ENCODE measurements at regions not wholly inside any gene's neighbourhood (a gene's known extent, or its start where the extent isn't known, plus 50 kb on each side); places are given as distances from the start of the nearest gene placed in this dataset.
"Not testable (repeated sequence)": the region's sequence is repeated elsewhere in the genome, so short reads cannot be mapped to it uniquely, and the experiment has no call there.

GRCh38 chr11:97687111-97687510 is 1297.3 kb downstream of the JRKL start:
- no peaks in the 10 kb centered on the region for H3K27me3 Mint-ChIP-seq
- H3K27ac Mint-ChIP-seq, result no peak overlapping the region
- no peak for ATAC-seq (replicated peaks)
- H3K36me3 Mint-ChIP-seq, result no peaks in the 10 kb centered on the region
- no peak overlapping the region for H3K4me3 Mint-ChIP-seq
- H3K9me3 Mint-ChIP-seq, result peaks cover 3 to 5% of the 10 kb centered on the region in 2 donors
- no peak for DNase-seq
- no peaks in the 10 kb centered on the region for H3K4me1 Mint-ChIP-seq

- no peaks in the 10 kb centered on the region for H3K36me3 Mint-ChIP-seq
- ATAC-seq (replicated peaks) (no peak), DNase-seq (no peak)
- H3K27me3 Mint-ChIP-seq, result no peaks in the 10 kb centered on the region
- no peak overlapping the region for H3K27ac Mint-ChIP-seq
- H3K4me3 Mint-ChIP-seq, result no peak overlapping the region
- no peaks in the 10 kb centered on the region for H3K4me1 Mint-ChIP-seq
- H3K9me3 Mint-ChIP-seq, result peaks cover under 1 to 5% of the 10 kb centered on the region in 2 donors
Observed at GRCh38 chr11:97691061-97691460, 1301.2 kb downstream of the JRKL start.

GRCh38 chr11:97702951-97703350 is 1313.1 kb downstream of the JRKL start:
- no peaks in the 10 kb centered on the region for H3K4me1 Mint-ChIP-seq
- no peak overlapping the region for H3K27ac Mint-ChIP-seq
- peaks cover 0 to 6% of the 10 kb centered on the region in 2 donors for H3K9me3 Mint-ChIP-seq
- ATAC-seq (replicated peaks), result no peak
- H3K36me3 Mint-ChIP-seq, result no peaks in the 10 kb centered on the region
- no peak for DNase-seq
- H3K27me3 Mint-ChIP-seq, result no peaks in the 10 kb centered on the region
- no peak overlapping the region for H3K4me3 Mint-ChIP-seq

GRCh38 chr11:97703851-97704250 is 1314.0 kb downstream of the JRKL start:
- H3K4me3 Mint-ChIP-seq, result no peak overlapping the region
- H3K36me3 Mint-ChIP-seq, result no peaks in the 10 kb centered on the region
- H3K4me1 Mint-ChIP-seq, result no peaks in the 10 kb centered on the region

GRCh38 chr11:97705441-97705840 is 1315.3 kb upstream of the CNTN5 start:
- H3K4me1 Mint-ChIP-seq; ATAC-seq (replicated peaks); H3K36me3 Mint-ChIP-seq; H3K9me3 Mint-ChIP-seq; H3K4me3 Mint-ChIP-seq; H3K27ac Mint-ChIP-seq; H3K27me3 Mint-ChIP-seq; DNase-seq: not testable (repeated sequence)

More at GRCh38 chr11:97703851-97704250, 1314.0 kb downstream of the JRKL start:
- DNase-seq (no peak), ATAC-seq (replicated peaks) (no peak)
- peaks cover 0 to 6% of the 10 kb centered on the region in 2 donors for H3K9me3 Mint-ChIP-seq
- no peaks in the 10 kb centered on the region for H3K27me3 Mint-ChIP-seq
- no peak overlapping the region for H3K27ac Mint-ChIP-seq

GRCh38 chr11:97717922-97718321 is 1302.8 kb upstream of the CNTN5 start:
- DNase-seq, result no peak
- no peak for ATAC-seq (replicated peaks)
- Mint-ChIP-seq H3K4me1 (no peaks in the 10 kb centered on the region), H3K27ac (no peak overlapping the region), H3K27me3 (no peaks in the 10 kb centered on the region), H3K4me3 (no peak overlapping the region), H3K36me3 (no peaks in the 10 kb centered on the region), H3K9me3 (peaks cover 0 to 2% of the 10 kb centered on the region in 2 donors)

GRCh38 chr11:97722065-97722464 is 1298.7 kb upstream of the CNTN5 start:
- no peaks in the 10 kb centered on the region for H3K4me1 Mint-ChIP-seq
- no peak overlapping the region for H3K4me3 Mint-ChIP-seq
- peaks cover 0 to 5% of the 10 kb centered on the region in 2 donors for H3K9me3 Mint-ChIP-seq
- DNase-seq, result no peak
- H3K27ac Mint-ChIP-seq, result no peak overlapping the region
- peak in 1 of 2 donors; percentile 10 for ATAC-seq (replicated peaks)
- H3K36me3 Mint-ChIP-seq, result no peaks in the 10 kb centered on the region
- no peaks in the 10 kb centered on the region for H3K27me3 Mint-ChIP-seq

GRCh38 chr11:97722721-97723120 is 1298.0 kb upstream of the CNTN5 start:
- no peak overlapping the region for H3K27ac Mint-ChIP-seq
- H3K4me3 Mint-ChIP-seq, result no peak overlapping the region
- ATAC-seq (replicated peaks), result no peak
- DNase-seq, result no peak
- no peaks in the 10 kb centered on the region for H3K36me3 Mint-ChIP-seq
- peaks cover 0 to 5% of the 10 kb centered on the region in 2 donors for H3K9me3 Mint-ChIP-seq
- H3K4me1 Mint-ChIP-seq, result no peaks in the 10 kb centered on the region
- H3K27me3 Mint-ChIP-seq, result no peaks in the 10 kb centered on the region

- no peaks in the 10 kb centered on the region for H3K27me3 Mint-ChIP-seq
- peaks cover 8 to 10% of the 10 kb centered on the region in 2 donors for H3K9me3 Mint-ChIP-seq
- DNase-seq (no peak), ATAC-seq (replicated peaks) (no peak)
- H3K27ac Mint-ChIP-seq, result no peak overlapping the region
- no peak overlapping the region for H3K4me3 Mint-ChIP-seq
- no peaks in the 10 kb centered on the region for H3K36me3 Mint-ChIP-seq
- no peaks in the 10 kb centered on the region for H3K4me1 Mint-ChIP-seq
Observed at GRCh38 chr11:97729546-97730272, 1291.0 kb upstream of the CNTN5 start.

- Mint-ChIP-seq H3K4me3 (no peak overlapping the region), H3K36me3 (no peaks in the 10 kb centered on the region), H3K4me1 (no peaks in the 10 kb centered on the region), H3K27me3 (no peaks in the 10 kb centered on the region), H3K9me3 (peaks cover 8 to 10% of the 10 kb centered on the region in 2 donors), H3K27ac (no peak overlapping the region)
- DNase-seq (no peak), ATAC-seq (replicated peaks) (no peak)
Observed at GRCh38 chr11:97732011-97732632, 1288.6 kb upstream of the CNTN5 start.

GRCh38 chr11:97738751-97739150 is 1282.0 kb upstream of the CNTN5 start:
- DNase-seq, result no peak
- ATAC-seq (replicated peaks), result no peak
- Mint-ChIP-seq H3K27ac (no peak overlapping the region), H3K9me3 (peaks cover 10 to 13% of the 10 kb centered on the region in 2 donors), H3K4me1 (no peaks in the 10 kb centered on the region), H3K27me3 (no peaks in the 10 kb centered on the region), H3K4me3 (no peak overlapping the region), H3K36me3 (no peaks in the 10 kb centered on the region)

- ATAC-seq (replicated peaks) (no peak), DNase-seq (no peak)
- Mint-ChIP-seq H3K36me3 (no peaks in the 10 kb centered on the region), H3K27me3 (no peaks in the 10 kb centered on the region), H3K27ac (no peak overlapping the region), H3K4me3 (no peak overlapping the region), H3K9me3 (peaks cover 6 to 11% of the 10 kb centered on the region in 2 donors), H3K4me1 (no peaks in the 10 kb centered on the region)
Observed at GRCh38 chr11:97739932-97740800, 1280.6 kb upstream of the CNTN5 start.

- Mint-ChIP-seq H3K27me3 (no peaks in the 10 kb centered on the region), H3K36me3 (no peaks in the 10 kb centered on the region), H3K4me3 (no peak overlapping the region), H3K27ac (no peak overlapping the region), H3K4me1 (no peaks in the 10 kb centered on the region), H3K9me3 (peaks cover 6 to 11% of the 10 kb centered on the region in 2 donors)
- DNase-seq (no peak), ATAC-seq (replicated peaks) (no peak)
Observed at GRCh38 chr11:97740801-97741151, 1280.0 kb upstream of the CNTN5 start.

- Mint-ChIP-seq H3K36me3 (no peaks in the 10 kb centered on the region), H3K4me3 (no peak overlapping the region), H3K27ac (no peak overlapping the region), H3K9me3 (peaks cover 3 to 9% of the 10 kb centered on the region in 2 donors), H3K27me3 (no peaks in the 10 kb centered on the region), H3K4me1 (no peaks in the 10 kb centered on the region)
- ATAC-seq (replicated peaks) (no peak), DNase-seq (no peak)
Observed at GRCh38 chr11:97742717-97743116, 1278.0 kb upstream of the CNTN5 start.
